ENCODE measurements at regions not wholly inside any gene's neighbourhood (a gene's known extent, or its start where the extent isn't known, plus 50 kb on each side); places are given as distances from the start of the nearest gene placed in this dataset.

DNA sequence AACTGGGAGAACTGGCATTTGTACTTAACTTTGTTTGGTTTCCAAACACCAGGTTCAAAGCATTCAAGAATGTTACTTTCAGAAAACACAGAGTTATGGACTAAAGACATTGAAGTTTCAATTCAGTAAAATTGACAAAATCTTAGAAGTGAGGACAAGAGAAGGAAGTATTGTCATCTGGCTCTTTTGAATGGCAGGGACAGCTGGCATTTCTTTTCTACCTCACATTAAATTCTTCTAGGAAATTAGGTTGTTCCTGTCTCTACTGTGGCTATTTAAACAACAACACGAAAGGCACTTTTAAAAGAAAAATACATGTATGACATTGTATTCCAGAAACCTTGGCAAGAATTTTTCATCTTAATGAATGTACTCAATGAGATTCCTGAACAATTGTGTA, 600.0 kb upstream of the CA10 start:
- WGBS (ENCODE audit: insufficient coverage): no CpG with 5 or more reads among the region's 1 CpG
- H3K4me3 ChIP-seq (replicated peaks in 1 of 3; ENCODE audit: low read depth in 2 of 3, low read length in 3 of 3): no peak overlapping the region
- H3K4me1 ChIP-seq (ENCODE audit: control insufficient read depth in 1 of 2, insufficient read depth in 2 of 2, low read length in 2 of 2): no peaks in the 10 kb centered on the region
- TF ChIP-seq CTCF (IDR thresholded peaks at IDR 0.05): no peak
- Mint-ChIP-seq H3K4me1 (no peaks in the 10 kb centered on the region), H3K27me3 (ENCODE audit: low read depth in 3 of 3) (peaks cover 0 to 2% (median 0%) of the 10 kb centered on the region in 3 donors), H3K36me3 (no peaks in the 10 kb centered on the region), H3K4me3 (no peak overlapping the region), H3K9me3 (peaks cover 0 to 15% (median 3%) of the 10 kb centered on the region in 7 donors), H3K27ac (no peak overlapping the region)
- H3K36me3 ChIP-seq (replicated peaks in 1 of 2; ENCODE audit: control insufficient read depth in 1 of 2, insufficient read depth in 2 of 2, low read length in 2 of 2): no peaks in the 10 kb centered on the region
- no peaks in the 10 kb centered on the region for H3K79me2 ChIP-seq (ENCODE audit: insufficient read depth, low read length)
- H3K27me3 ChIP-seq (ENCODE audit: control insufficient read depth in 2 of 2, insufficient read depth in 2 of 2, low read length in 2 of 2): no peaks in the 10 kb centered on the region
- H4K20me1 ChIP-seq (ENCODE audit: insufficient read depth, low read length): no peaks in the 10 kb centered on the region
- H3K4me2 ChIP-seq (replicated peaks; ENCODE audit: extremely low read depth, low read length, poor library complexity, severe bottlenecking): no peak overlapping the region
- peaks cover 13 to 18% of the 10 kb centered on the region in 2 donors for H3K9me3 ChIP-seq (replicated peaks in 1 of 2; ENCODE audit: control insufficient read depth in 1 of 2, insufficient read depth in 1 of 2, low read length in 2 of 2)
- DNase-seq: no peak
- no peak overlapping the region for H3K27ac ChIP-seq (ENCODE audit: low read depth in 1 of 2, low read length in 2 of 2)
- no peak overlapping the region for H2AFZ ChIP-seq (ENCODE audit: insufficient read depth, low read depth, low read length, poor library complexity, severe bottlenecking)
- intact Hi-C loops (cut with micrococcal nuclease): no loop called here
- H3K9ac ChIP-seq (ENCODE audit: insufficient read depth, low read length, poor library complexity, severe bottlenecking): no peak overlapping the region

- no peaks in the 10 kb centered on the region for H3K4me1 Mint-ChIP-seq
Measured at GRCh38 chr17:52756746-52757145, 598.2 kb upstream of the CA10 start.

More at GRCh38 chr17:52756746-52757145, 598.2 kb upstream of the CA10 start:
- no peak overlapping the region for H3K4me3 Mint-ChIP-seq
- intact Hi-C loops (cut with micrococcal nuclease): no loop called here
- Histone ChIP-seq H3K36me3 (replicated peaks in 1 of 2; ENCODE audit: control insufficient read depth in 1 of 2, insufficient read depth in 2 of 2, low read length in 2 of 2) (no peaks in the 10 kb centered on the region), H3K79me2 (ENCODE audit: insufficient read depth, low read length) (no peaks in the 10 kb centered on the region), H3K27me3 (ENCODE audit: control insufficient read depth in 2 of 2, insufficient read depth in 2 of 2, low read length in 2 of 2) (no peaks in the 10 kb centered on the region), H3K4me3 (replicated peaks in 1 of 3; ENCODE audit: low read depth in 2 of 3, low read length in 3 of 3) (no peak overlapping the region), H3K4me2 (replicated peaks; ENCODE audit: extremely low read depth, low read length, poor library complexity, severe bottlenecking) (no peak overlapping the region), H4K20me1 (ENCODE audit: insufficient read depth, low read length) (no peaks in the 10 kb centered on the region), H3K4me1 (ENCODE audit: control insufficient read depth in 1 of 2, insufficient read depth in 2 of 2, low read length in 2 of 2) (no peaks in the 10 kb centered on the region), H3K27ac (ENCODE audit: low read depth in 1 of 2, low read length in 2 of 2) (no peak overlapping the region), H2AFZ (ENCODE audit: insufficient read depth, low read depth, low read length, poor library complexity, severe bottlenecking) (no peak overlapping the region), H3K9ac (ENCODE audit: insufficient read depth, low read length, poor library complexity, severe bottlenecking) (no peak overlapping the region), H3K9me3 (replicated peaks in 1 of 2; ENCODE audit: control insufficient read depth in 1 of 2, insufficient read depth in 1 of 2, low read length in 2 of 2) (peaks cover 0 to 3% of the 10 kb centered on the region in 2 donors)
- TF ChIP-seq CTCF (IDR thresholded peaks at IDR 0.05): no peak
- H3K36me3 Mint-ChIP-seq: no peaks in the 10 kb centered on the region
- DNase-seq: no peak
- H3K9me3 Mint-ChIP-seq: peaks cover 0 to 10% (median under 1%) of the 10 kb centered on the region in 7 donors
- H3K27ac Mint-ChIP-seq: no peak overlapping the region
- H3K27me3 Mint-ChIP-seq (ENCODE audit: low read depth in 3 of 3): peaks cover 0 to under 1% (median 0%) of the 10 kb centered on the region in 3 donors
